ENCODE measurements at regions not wholly inside any gene's neighbourhood (a gene's known extent, or its start where the extent isn't known, plus 50 kb on each side); places are given as distances from the start of the nearest gene placed in this dataset.

GRCh38 chr5:77912721-77913120, 136.6 kb upstream of the TBCA start:
- WGBS, 2 experiments (ENCODE audit: insufficient coverage in 1 of 2, insufficient read length in 1 of 2): 74 to 85% methylated on average over 5 to 6 of the region's 6 CpGs
- no peaks in the 10 kb centered on the region for H3K4me1 Mint-ChIP-seq
- H3K9me3 Mint-ChIP-seq: no peaks in the 10 kb centered on the region
- TF ChIP-seq CTCF (conservative IDR thresholded peaks at IDR 0.05): no peak
- H3K27me3 ChIP-seq (ENCODE audit: control insufficient read depth, insufficient read depth, low read length, poor library complexity, severe bottlenecking): no peaks in the 10 kb centered on the region
- no peak overlapping the region for H3K27ac ChIP-seq (ENCODE audit: low read depth, low read length)
- H3K27ac Mint-ChIP-seq: no peak overlapping the region
- no peak overlapping the region for H3K9ac ChIP-seq (ENCODE audit: extremely low read depth, low read length, poor library complexity, severe bottlenecking)
- H3K9me3 ChIP-seq (ENCODE audit: control insufficient read depth, low read length): no peaks in the 10 kb centered on the region
- no peak for DNase-seq
- H3K36me3 Mint-ChIP-seq (ENCODE audit: low read depth): no peaks in the 10 kb centered on the region
- no peaks in the 10 kb centered on the region for H3K36me3 ChIP-seq (ENCODE audit: control insufficient read depth, insufficient read depth, low read length)
- no peak overlapping the region for H3K4me3 Mint-ChIP-seq
- peaks cover 24% of the 10 kb centered on the region for H3K27me3 Mint-ChIP-seq (ENCODE audit: insufficient read depth)
- no peaks in the 10 kb centered on the region for H3K4me1 ChIP-seq (ENCODE audit: control insufficient read depth, insufficient read depth, low read length)
- no peak overlapping the region for H3K4me3 ChIP-seq (ENCODE audit: low read length)

- no peaks in the 10 kb centered on the region for H3K9me3 Mint-ChIP-seq
- Histone ChIP-seq H3K27ac (ENCODE audit: low read depth, low read length) (no peak overlapping the region), H3K4me1 (ENCODE audit: control insufficient read depth, insufficient read depth, low read length) (no peaks in the 10 kb centered on the region), H3K4me3 (ENCODE audit: low read length) (no peak overlapping the region), H3K36me3 (ENCODE audit: control insufficient read depth, insufficient read depth, low read length) (no peaks in the 10 kb centered on the region), H3K9me3 (ENCODE audit: control insufficient read depth, low read length) (no peaks in the 10 kb centered on the region), H3K27me3 (ENCODE audit: control insufficient read depth, insufficient read depth, low read length, poor library complexity, severe bottlenecking) (no peaks in the 10 kb centered on the region), H3K9ac (ENCODE audit: extremely low read depth, low read length, poor library complexity, severe bottlenecking) (no peak overlapping the region)
- no peaks in the 10 kb centered on the region for H3K36me3 Mint-ChIP-seq (ENCODE audit: low read depth)
- no peak overlapping the region for H3K27ac Mint-ChIP-seq
- no peaks in the 10 kb centered on the region for H3K4me1 Mint-ChIP-seq
- H3K27me3 Mint-ChIP-seq (ENCODE audit: insufficient read depth): peaks cover 30% of the 10 kb centered on the region
- TF ChIP-seq CTCF (conservative IDR thresholded peaks at IDR 0.05): no peak
- no peak overlapping the region for H3K4me3 Mint-ChIP-seq
- DNase-seq: no peak
Observed at GRCh38 chr5:77910602-77911188, 134.6 kb upstream of the TBCA start.

GRCh38 chr5:77909237-77909636, 133.1 kb upstream of the TBCA start:
- H3K4me3 ChIP-seq (ENCODE audit: low read length): no peak overlapping the region
- H3K9me3 ChIP-seq (ENCODE audit: control insufficient read depth, low read length): no peaks in the 10 kb centered on the region
- no peaks in the 10 kb centered on the region for H3K36me3 Mint-ChIP-seq (ENCODE audit: low read depth)
- peaks cover 32% of the 10 kb centered on the region for H3K27me3 Mint-ChIP-seq (ENCODE audit: insufficient read depth)
- H3K27ac Mint-ChIP-seq: no peak overlapping the region
- no peak for DNase-seq
- H3K36me3 ChIP-seq (ENCODE audit: control insufficient read depth, insufficient read depth, low read length): no peaks in the 10 kb centered on the region
- H3K27ac ChIP-seq (ENCODE audit: low read depth, low read length): no peak overlapping the region
- H3K9me3 Mint-ChIP-seq: no peaks in the 10 kb centered on the region
- H3K27me3 ChIP-seq (ENCODE audit: control insufficient read depth, insufficient read depth, low read length, poor library complexity, severe bottlenecking): no peaks in the 10 kb centered on the region
- H3K9ac ChIP-seq (ENCODE audit: extremely low read depth, low read length, poor library complexity, severe bottlenecking): no peak overlapping the region
- WGBS, 2 experiments (ENCODE audit: insufficient coverage in 1 of 2, insufficient read length in 1 of 2): 94 to 100% methylated on average over 1 to 2 of the region's 2 CpGs
- H3K4me1 ChIP-seq (ENCODE audit: control insufficient read depth, insufficient read depth, low read length): no peaks in the 10 kb centered on the region
- no peak overlapping the region for H3K4me3 Mint-ChIP-seq
- no peaks in the 10 kb centered on the region for H3K4me1 Mint-ChIP-seq
- no peak for TF ChIP-seq CTCF (conservative IDR thresholded peaks at IDR 0.05)

All from endodermal cell (in vitro differentiated cells).